PFSK-1 (cell line): ENCODE measurements at regions not wholly inside any gene's neighbourhood (a gene's known extent, or its start where the extent isn't known, plus 50 kb on each side); places are given as distances from the start of the nearest gene placed in this dataset.

Experiments used
- FOXP2 ChIP-seq: optimal IDR thresholded peaks from 2 replicates; pipeline ENCODE3; 2011; ENCODE audit warnings: borderline replicate concordance, control low read depth, inconsistent platforms; ENCODE audit not compliant: insufficient read depth; ENCODE audit errors: extremely low read length, extremely low read depth
- POLR2AphosphoS5 ChIP-seq: IDR thresholded peaks from 2 replicates; pipeline ENCODE4 v1.6.1; 2012; ENCODE audit warnings: low read depth, mild to moderate bottlenecking, control low read depth, low read length, moderate library complexity
- SIN3A ChIP-seq: IDR thresholded peaks from 2 replicates; pipeline ENCODE4 v1.6.1; 2012; ENCODE audit warnings: mild to moderate bottlenecking, low read length, moderate library complexity, borderline replicate concordance; ENCODE audit not compliant: insufficient read depth
- TAF1 ChIP-seq: IDR thresholded peaks from 2 replicates; pipeline ENCODE4 v1.6.1; 2012; ENCODE audit warnings: low read length, control low read depth, borderline replicate concordance; ENCODE audit not compliant: insufficient read depth
- TF ChIP-seq, protein P1 (sequence below), 2 experiments: IDR thresholded peaks; 2 replicates each; pipeline versions ENCODE4 v1.6.1 to v1.8.0; 2011 to 2012; ENCODE audit warnings: low read depth in 2 of 2, low read length in 2 of 2, control low read depth in 1 of 2, inconsistent platforms in 1 of 2, mild to moderate bottlenecking in 1 of 2, moderate library complexity in 1 of 2; ENCODE audit not compliant: insufficient read depth in 1 of 2

DNA sequence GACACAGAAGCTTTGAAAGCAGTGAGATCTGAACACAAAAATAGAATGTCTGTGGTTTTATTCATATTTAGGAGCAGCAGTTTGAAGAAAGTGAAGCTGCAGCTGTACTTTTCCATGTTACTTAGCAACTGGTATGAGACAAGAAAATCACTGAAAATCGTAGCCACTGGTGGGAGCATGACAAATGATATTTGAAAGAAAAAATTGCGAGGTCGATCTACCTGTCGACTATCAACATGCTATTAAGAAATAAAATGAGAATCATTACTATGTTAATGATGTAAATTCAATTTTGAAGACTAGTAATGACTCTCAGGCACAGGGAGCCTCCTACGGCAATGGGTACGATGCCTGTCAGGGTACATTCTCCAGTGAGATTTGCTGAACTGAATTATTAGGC, 436.4 kb downstream of the SLITRK5 start:
- TF ChIP-seq, protein P1, sequence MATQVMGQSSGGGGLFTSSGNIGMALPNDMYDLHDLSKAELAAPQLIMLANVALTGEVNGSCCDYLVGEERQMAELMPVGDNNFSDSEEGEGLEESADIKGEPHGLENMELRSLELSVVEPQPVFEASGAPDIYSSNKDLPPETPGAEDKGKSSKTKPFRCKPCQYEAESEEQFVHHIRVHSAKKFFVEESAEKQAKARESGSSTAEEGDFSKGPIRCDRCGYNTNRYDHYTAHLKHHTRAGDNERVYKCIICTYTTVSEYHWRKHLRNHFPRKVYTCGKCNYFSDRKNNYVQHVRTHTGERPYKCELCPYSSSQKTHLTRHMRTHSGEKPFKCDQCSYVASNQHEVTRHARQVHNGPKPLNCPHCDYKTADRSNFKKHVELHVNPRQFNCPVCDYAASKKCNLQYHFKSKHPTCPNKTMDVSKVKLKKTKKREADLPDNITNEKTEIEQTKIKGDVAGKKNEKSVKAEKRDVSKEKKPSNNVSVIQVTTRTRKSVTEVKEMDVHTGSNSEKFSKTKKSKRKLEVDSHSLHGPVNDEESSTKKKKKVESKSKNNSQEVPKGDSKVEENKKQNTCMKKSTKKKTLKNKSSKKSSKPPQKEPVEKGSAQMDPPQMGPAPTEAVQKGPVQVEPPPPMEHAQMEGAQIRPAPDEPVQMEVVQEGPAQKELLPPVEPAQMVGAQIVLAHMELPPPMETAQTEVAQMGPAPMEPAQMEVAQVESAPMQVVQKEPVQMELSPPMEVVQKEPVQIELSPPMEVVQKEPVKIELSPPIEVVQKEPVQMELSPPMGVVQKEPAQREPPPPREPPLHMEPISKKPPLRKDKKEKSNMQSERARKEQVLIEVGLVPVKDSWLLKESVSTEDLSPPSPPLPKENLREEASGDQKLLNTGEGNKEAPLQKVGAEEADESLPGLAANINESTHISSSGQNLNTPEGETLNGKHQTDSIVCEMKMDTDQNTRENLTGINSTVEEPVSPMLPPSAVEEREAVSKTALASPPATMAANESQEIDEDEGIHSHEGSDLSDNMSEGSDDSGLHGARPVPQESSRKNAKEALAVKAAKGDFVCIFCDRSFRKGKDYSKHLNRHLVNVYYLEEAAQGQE (IDR thresholded peaks at IDR 0.05; ENCODE audit: insufficient read depth in 1 of 2, low read depth in 2 of 2, low read length in 2 of 2) = no peak
- TF ChIP-seq POLR2AphosphoS5 = no peak
- no peak for TF ChIP-seq SIN3A

DNA sequence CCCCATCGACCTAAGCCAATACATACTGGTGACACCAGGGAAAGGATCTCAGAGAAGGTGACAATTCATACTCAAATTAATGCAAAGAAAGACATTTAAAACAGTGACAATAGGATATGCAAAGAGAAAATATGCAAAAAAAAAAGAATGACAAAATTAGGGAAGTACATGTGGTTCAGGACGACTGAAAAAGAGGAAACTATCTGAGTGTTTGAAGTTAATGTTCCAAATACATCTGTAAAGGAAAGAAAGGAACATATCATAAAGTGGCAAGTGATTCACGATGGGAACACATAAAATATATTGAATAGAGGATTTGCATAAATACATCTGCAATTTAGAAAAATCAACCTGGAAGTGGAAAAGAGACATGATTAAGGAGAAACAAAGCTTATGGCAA, 441.4 kb downstream of the SLITRK5 start:
- TF ChIP-seq SIN3A = no peak
- TF ChIP-seq, protein P1 (IDR thresholded peaks at IDR 0.05; ENCODE audit: insufficient read depth in 1 of 2, low read depth in 2 of 2, low read length in 2 of 2) = no peak

DNA sequence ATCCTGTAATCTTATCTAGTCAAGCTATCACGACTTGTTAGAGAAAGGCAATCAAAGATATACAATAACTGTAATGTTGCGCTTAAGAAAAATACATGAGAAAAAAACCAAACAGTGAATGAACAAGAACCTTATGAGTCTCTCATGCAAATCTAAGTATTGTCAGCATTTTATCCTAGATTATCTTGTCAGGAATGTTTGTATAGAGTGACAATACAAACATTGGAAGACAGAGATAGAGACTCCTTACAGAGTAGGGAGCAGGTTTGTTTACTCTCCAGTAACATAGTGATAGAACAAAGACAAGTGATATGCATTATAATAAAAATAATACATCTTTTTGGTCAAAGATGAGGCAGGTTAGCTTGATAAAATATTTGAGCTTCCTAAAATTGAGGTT, 444.8 kb downstream of the SLITRK5 start:
- TF ChIP-seq, protein P1 (IDR thresholded peaks at IDR 0.05; ENCODE audit: insufficient read depth in 1 of 2, low read depth in 2 of 2, low read length in 2 of 2) = no peak
- TF ChIP-seq TAF1 = no peak
- TF ChIP-seq POLR2AphosphoS5 = no peak
- no peak for TF ChIP-seq SIN3A
- TF ChIP-seq FOXP2 = no peak

DNA sequence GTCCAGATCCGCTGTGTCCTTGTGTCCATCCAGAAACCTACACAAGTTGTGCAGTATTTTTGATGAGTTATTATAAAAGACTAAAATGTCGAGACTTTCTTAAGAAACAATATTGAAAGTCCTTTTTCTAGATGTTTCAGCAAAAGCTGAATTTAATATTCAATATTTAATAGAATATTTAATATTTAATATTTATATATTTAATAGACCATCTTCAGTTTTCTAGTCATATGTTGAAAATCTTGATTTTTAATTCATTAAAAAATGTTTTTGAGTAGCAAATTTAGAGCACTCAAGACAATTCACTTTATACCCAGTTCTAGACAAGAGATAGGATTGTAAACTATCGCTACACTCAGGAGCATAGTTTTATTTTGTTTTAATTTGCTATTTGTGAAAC, 447.8 kb downstream of the SLITRK5 start:
- TF ChIP-seq TAF1 = no peak
- no peak for TF ChIP-seq POLR2AphosphoS5
- TF ChIP-seq, protein P1 (IDR thresholded peaks at IDR 0.05; ENCODE audit: insufficient read depth in 1 of 2, low read depth in 2 of 2, low read length in 2 of 2) = no peak
- no peak for TF ChIP-seq FOXP2
- TF ChIP-seq SIN3A = no peak

DNA sequence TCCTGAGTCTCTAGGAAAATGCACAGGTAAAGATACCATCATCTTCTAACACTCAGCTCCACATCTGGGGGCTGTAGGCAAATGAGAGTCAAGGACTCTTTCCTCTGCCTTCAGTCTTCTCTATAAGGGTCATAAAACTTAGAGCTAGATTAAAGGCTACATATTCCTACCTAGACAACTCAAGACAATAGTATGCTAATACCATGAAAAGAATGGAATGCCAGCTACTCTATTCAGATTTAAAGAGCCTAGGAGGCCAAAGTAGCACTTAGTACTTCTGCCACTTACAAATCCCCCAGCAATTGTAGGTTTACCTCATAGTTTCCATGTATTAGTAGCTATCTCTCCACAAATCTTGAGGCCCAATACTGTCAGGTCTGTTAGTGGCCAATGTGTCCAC, 453.0 kb downstream of the SLITRK5 start:
- no peak for TF ChIP-seq FOXP2
- no peak for TF ChIP-seq POLR2AphosphoS5

DNA sequence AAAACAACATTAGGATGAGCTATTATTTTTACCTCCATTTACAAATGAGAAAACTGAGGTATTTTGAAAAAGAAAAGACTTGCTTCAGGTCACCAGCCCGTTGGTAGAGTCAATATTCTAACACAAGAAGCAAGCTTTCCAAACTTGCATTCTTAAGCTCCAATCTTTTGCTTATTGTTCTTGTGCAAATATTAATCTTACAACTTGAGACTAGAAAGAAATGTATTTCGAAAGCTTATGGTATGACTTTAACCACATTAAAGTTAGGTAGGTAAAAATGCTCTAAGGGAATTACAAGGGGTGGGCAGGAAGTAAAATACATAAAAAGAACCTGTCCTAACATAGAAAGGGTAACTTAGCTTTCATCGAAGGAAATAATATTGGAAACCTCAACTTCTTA, 453.9 kb downstream of the SLITRK5 start:
- TF ChIP-seq SIN3A = no peak
- TF ChIP-seq TAF1 = no peak
- TF ChIP-seq POLR2AphosphoS5 = no peak
- TF ChIP-seq FOXP2 = no peak
